Stimulated activated CD8-positive, alpha-beta memory T cell treated with anti-CD3 and anti-CD28 coated beads, Interleukin-15, amount 100 ng/mL, for 4 hours (primary cell): ENCODE measurements at regions not wholly inside any gene's neighbourhood (a gene's known extent, or its start where the extent isn't known, plus 50 kb on each side); places are given as distances from the start of the nearest gene placed in this dataset.
"Not testable (repeated sequence)": the region's sequence is repeated elsewhere in the genome, so short reads cannot be mapped to it uniquely, and the experiment has no call there.

Experiments used
- DNase-seq, 2 donors: peaks; one replicate each; pipeline ENCODE4 v3.0.0-alpha.2; 2020; ENCODE audit warnings: low read depth in 2 of 2

DNA sequence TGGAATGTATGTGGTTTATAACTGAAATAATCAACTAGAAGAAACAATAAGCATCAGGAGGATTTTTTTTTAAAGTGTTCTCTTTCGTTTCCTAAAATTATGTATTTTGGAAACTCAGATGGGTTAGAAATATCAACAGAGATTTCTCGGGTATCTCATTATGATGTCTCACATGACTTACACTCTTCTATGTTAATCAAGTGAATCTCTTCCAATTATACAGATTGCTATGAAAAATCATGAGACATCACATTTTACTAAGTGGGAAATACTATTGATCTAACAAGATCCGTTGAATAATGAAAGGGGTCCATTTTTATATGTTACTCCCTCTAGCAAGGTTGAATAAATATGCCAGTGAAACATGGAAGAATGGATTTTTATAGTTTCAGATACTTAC, 54.7 kb upstream of the NRIP1 start:
- no peak for DNase-seq

DNA sequence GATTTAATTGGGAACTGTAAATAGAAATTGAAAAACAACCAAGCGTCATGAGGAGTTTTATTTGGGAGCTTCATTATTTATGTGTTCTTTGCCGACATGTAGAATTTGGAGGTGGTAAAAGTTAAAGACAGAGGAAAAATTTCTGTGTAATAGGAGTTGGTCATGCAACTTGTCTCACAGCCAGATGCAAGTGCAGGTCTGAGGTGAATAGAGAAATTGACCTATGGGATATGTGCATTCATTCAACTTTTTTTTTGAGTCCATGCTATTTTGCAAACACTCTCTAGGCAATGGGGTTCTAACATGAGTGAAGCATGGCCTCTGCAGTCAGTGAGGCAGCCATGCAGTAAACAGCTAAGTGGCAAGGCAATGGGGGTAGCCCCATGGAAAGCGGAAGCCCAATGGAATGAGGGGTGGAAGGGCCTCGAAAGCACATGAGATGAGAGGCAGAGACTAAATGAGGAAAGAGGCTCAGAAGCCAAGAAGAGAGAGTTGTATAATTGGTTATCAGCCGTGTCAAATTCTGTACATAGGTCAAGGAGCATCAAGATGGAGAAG, 56.4 kb upstream of the NRIP1 start:
- no peak for DNase-seq

DNA sequence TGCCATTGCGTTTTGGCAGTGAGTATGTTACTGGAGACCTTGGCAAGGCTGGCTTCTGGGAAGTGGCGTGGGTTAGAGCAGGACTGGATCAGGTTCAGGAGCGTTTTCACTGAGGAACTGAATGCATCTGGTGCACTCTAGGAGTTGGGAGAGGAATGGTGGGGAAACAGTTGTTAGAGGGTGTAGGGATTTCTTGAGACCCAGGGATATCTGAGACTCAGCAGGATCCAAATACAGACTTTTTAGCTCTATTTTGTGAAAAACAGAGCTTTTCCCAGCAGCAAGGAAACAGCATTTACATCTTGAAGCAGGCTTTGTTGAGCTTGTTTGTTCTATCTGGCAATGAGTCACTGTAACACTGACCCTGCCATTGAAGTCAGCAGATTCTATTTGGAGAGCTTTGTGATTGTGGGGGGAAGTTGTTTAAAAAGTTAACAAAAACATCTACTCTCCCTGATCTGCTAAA, 56.9 kb upstream of the NRIP1 start:
- DNase-seq, result no peak

DNA sequence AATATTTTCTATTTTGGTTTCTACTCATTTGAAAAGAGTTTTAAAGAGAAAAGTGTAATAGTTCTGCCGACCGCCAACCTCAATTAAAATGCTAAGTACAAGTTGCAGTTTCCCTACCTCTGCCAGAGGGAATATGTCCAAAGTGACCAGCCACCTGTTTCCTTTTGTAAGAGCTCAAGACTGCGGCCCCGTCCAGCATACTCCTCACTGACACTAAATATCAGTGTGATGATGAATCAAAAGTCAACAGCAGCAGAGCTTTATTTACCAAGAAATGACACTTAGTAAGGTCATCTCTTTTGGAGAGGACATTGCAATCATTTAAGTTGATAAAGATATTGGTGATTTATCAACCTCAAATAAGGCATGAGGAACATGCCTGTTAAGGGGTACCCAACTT, 57.4 kb upstream of the NRIP1 start:
- no peak for DNase-seq

DNA sequence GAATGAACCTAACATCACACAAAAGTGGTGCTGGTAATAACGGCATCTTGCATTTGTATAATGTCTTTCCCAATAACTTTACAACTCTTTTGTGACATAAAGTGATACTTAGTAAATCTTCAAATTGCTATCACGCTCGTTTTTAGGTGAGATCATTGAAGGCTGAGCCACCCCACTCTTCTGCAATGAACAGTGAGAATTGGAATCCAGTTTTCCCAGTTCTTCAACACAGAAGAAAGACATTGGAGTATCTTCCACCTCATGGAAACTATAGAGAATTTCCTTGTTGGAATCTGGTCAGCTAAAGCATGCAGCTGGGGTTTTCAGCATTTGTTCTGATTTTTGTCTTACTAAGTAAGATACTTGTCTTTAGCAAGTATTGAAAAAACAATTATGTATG, 59.9 kb upstream of the NRIP1 start:
- DNase-seq, result no peak

GRCh38 chr21:15126948-15127347, 62.1 kb upstream of the NRIP1 start:
- DNase-seq, result no peak

GRCh38 chr21:15127437-15127836, 62.6 kb upstream of the NRIP1 start:
- DNase-seq, result no peak

- DNase-seq, result no peak
Measured at GRCh38 chr21:15128267-15128666, 63.5 kb upstream of the NRIP1 start.

DNA sequence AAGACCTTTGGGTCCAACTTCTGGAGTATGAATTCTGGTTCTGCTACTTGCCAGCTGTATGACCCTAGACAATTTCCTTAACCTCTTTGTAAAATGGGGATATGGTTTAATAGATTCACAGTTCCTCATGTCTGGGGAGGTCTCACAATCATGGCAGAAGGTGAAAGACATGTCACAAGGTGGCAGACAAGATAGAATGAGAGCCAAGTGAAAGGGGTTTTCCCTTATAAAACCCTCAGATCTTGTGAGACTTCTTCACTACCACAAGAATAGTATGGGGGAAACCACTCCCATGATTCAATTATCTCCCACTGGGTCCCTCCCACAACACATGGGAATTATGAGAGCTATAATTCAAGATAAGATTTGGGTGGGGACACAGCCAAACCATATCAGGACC, 63.9 kb upstream of the NRIP1 start:
- DNase-seq, result not testable (repeated sequence)

DNA sequence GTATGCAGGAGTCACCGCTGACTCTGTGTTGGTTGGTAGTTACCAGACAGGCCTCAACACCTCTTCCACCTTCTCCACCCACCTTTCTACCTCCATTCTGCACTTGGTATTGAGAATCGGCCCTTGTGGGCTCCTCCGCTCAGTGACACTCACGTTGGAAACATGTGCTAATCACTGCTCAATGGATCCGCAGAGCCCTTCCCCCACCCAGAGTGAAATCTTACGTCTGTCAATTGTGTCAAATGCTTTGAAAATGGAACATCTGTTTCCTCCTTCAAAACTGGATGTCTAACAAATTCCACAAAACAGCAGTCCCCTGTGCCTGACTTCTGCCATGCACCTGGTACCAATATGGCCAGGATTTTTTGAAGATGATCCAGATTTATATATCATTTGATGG, 65.5 kb upstream of the NRIP1 start:
- DNase-seq, result no peak

DNA sequence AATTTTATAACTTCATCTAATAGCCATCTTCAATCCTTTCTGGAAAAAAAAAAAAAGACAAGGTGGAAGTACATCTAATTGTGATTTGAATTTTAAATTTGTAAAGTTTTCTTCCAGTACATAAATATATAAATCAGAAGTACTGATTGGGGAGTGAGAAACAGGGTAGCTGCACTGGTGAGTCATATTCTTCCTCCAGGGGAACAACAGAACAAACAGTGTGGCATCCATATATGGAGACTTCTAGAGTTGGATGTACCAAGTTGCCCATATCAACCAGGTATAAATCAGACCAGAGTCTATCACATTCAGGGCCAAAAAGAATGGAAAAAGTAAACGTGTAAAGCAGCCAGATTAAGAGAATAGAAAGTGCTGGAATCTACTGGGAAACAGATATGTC, 66.0 kb upstream of the NRIP1 start:
- DNase-seq, result no peak

DNA sequence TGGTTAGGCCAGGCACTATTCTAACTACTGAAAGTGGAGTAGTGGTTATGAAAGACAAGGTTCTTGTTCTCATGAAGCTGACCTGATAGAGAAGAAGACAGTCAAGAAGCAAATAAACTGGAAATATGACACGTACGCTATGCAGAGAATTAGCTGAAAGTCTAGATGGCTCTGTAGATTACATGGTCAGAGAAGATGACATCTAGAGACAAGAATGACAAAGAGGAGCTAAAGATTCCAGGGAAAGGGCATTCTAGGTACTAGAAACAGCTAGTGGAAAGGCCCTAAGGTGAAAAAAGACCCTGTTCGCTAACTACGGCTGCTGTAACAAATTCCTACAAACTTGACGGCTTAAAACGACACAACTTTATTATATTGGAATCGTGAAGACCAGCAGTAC, 68.0 kb upstream of the NRIP1 start:
- no peak for DNase-seq

- no peak for DNase-seq
Measured at GRCh38 chr21:15134701-15135470, 70.1 kb upstream of the NRIP1 start.

DNA sequence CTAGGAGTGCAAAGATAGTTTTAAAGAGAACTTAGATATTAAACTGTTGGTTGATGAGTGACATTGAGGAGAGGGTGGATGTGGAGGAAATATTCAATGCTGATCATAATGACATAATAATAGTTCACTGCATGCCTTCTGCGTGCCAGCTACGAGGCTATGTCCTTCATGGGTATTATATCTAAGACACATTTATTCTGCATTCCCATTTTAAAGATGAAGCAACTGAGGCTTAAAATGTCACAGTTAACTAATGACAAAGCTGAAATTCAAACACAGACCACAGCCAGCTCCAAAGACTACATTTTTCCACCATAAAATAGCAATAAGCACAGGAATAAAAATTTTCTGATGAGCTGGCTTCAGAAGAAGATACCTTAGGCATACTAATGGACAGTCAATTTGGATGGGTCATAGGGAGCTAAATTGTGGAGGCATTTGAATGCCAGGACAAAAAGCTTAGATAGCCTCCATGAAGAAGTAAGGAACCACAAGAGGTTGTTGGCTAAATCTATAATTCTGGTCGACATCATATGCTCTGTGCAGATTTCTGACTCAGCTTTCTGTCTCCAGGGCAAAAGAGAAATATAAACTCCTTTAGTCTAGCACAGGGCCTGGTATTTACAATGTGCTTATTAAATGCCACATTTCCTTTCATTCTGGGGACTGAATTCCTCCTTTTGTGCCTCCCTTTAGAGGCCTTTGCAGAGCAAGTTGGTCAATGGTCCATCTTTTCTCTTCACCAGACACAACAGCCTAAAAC, 71.2 kb upstream of the NRIP1 start:
- DNase-seq, result no peak

DNA sequence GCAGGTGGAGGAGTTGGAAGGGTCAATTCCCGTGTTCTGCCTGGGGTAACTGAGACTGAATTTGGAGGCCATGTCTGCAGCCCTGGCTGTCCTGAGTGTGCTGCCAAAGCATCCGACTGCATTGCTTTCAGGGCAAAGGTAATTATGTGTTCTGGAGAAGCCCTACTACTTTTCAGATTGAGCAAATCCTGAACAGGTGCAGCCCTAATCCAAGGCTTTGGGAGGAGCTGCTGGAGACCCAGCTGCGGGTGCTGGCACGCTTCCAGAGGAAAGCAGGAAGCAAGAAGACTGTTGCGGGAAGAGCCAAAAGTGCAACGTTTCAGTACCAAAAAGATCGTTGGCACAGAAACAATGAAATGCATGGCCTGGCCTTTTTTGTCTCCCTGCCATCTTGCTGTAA, 73.7 kb upstream of the NRIP1 start:
- no peak for DNase-seq

DNA sequence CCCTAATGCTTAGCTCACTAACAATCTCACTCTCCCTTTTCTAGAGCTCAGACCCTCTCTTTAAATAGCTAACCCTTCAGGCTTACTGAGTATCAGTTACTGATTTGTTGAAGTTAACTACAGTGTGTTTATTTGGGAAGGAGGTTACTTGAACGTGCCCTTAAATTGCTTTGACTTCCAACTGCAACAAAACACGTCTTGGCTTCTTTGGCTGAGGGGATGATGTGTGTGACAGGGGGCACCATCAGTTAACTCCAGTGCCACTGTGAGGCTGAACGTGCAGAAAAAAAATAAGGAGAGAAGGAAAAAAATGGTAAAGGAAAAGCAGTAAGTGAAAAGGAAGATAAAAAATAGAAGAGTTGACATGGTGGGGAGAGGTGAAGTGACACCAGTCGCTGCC, 75.1 kb upstream of the NRIP1 start:
- no peak for DNase-seq

DNA sequence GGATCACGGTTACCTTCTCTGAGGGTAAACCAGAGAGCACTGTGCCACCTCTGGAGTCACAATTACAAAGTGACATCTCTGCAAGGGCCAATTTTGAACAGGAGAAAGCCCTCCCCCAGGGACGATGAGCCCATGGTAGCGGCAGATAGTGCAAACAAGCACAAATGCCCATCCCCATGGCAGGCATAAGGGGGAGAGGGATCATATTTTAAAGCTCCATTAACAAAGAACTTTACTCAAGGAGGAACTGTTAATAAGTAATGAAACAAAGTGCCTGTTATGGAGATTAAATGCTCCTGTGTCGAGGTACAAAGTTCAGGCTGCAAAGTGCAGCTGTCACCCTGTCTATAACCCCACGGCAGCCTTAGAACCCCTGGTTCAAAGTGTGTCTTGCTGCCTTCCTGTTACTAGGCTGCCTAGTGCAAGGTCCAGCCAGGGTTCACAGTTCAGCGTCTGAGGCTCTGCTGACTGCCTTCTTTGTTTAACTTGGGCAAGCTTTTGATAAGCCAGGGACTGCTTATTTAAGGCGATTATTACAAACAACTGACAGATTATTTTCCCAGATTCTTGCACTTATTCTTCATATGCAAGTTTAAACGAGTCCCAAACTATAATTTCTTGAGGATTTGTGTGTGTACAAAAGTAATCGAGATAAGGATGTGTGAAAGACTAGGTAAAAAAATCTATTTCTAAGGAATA, 75.7 kb upstream of the NRIP1 start:
- no peak for DNase-seq

- DNase-seq, result no peak
Measured at GRCh38 chr21:15141261-15141970, 76.6 kb upstream of the NRIP1 start.

DNA sequence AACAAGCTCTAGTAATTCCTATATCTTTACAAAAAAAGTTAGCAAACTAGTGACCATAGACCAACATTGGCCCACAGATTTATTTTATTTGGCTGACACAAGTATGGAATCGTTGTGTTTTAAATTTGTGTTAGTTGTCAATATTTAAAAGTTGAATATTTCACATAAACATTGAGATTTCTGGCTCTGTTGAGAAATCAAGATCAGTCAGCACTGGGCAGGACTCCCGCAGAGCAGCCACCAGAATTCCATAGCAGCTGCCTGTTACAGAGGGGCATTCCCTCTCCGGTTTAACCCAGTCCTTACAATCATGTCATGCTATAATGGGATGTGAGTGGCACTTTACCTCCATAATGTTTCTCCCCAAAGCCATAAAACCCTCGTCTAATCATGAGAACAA, 79.2 kb upstream of the NRIP1 start:
- DNase-seq, result no peak

DNA sequence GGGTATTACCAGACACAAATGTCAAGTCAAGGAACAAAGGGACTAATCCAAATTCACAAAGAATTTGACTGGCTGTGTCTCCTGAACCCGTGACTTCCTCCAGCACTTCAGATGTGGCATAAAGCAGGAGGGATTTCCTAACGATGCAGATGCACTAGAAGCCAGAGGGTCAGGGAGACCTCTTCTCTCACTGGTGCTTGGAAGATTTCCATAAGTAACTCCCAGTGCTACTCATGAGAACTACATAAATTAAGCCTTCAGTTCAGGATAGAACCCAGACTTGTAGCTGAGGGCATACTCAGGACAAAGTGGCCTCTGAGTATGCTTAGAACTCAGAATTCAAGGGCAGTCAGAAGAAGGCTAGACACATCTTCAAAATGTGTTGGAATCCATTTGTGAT, 83.6 kb upstream of the NRIP1 start:
- DNase-seq, result no peak

GRCh38 chr21:15149600-15150224, 84.9 kb upstream of the NRIP1 start:
- no peak for DNase-seq
